ENCODE measurements at regions not wholly inside any gene's neighbourhood (a gene's known extent, or its start where the extent isn't known, plus 50 kb on each side); places are given as distances from the start of the nearest gene placed in this dataset.

DNA sequence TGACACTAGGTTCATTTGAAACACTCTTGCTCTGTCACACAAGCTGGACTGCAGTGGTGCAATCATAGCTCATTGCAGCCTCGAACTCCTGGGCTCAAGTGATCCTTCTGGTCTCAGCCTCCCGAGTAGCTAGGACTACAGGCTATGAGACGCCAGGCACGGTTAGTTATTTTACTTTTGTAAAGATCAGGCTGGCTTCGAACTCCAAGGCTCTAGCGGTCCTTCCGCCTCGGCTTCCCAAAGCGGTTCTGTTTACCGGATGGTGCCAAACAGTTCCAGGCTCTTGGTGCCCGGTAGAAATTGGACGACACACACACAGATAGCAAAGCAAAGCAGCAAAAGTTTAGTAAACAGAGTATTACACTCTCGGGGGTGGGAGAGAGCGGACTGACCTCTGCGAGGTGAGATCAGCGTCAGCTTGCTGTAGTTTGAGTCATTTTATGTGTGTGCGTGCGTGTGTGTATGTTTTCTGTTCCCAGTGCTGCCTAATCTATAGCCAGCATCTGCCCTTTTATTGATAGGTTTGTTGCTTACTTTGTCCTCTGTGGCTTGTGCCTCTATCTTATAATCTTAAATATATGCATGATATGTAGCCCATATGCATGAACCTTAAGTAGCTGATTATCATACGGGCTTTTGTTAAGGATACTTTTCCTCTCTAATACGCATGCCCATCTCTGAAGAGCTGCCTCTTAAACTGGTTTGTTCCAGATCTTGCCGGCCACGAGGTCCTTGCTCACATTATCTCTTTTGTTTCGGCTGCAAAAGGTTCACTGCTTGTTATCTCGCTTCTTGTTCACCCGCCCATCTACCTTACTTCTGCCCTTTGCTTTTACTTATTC is 75.2 kb downstream of the OR2B2 start:
- H3K9me3 Mint-ChIP-seq (ENCODE audit: unreplicated experiment), result no peaks in the 10 kb centered on the region
- ChIA-PET CTCF (interaction anchor here (1.6 to 2.7 kb wide), 2 partner anchors 28 to 57 kb away, joined by 4 to 11 read pairs; a partner anchor contains a TSS), POLR2A (interaction anchor here (0.6 to 9.8 kb wide), 16 partner anchors 12 to 1680 kb away, joined by 3 to 334 read pairs (median 9); a partner anchor contains a TSS)
- H3K36me3 ChIP-seq (ENCODE audit: control insufficient read depth, insufficient read depth, low read length), result no peaks in the 10 kb centered on the region; the same call in 1 of the 2 replicates
- intact Hi-C loops (cut with micrococcal nuclease; ENCODE audit: unreplicated experiment), result loop anchor here (10.0 kb wide), 2 partner anchors 1562 to 1812 kb away; a partner anchor contains a TSS
- peak; percentile 70 to 81 for DNase-seq
- H3K4me3 Mint-ChIP-seq (ENCODE audit: unreplicated experiment), result no peak overlapping the region
- H3K36me3 Mint-ChIP-seq (ENCODE audit: insufficient read depth, unreplicated experiment), result peaks cover 19% of the 10 kb centered on the region
- H3K27ac Mint-ChIP-seq (ENCODE audit: unreplicated experiment), result no peak overlapping the region
- TF ChIP-seq, protein P1, sequence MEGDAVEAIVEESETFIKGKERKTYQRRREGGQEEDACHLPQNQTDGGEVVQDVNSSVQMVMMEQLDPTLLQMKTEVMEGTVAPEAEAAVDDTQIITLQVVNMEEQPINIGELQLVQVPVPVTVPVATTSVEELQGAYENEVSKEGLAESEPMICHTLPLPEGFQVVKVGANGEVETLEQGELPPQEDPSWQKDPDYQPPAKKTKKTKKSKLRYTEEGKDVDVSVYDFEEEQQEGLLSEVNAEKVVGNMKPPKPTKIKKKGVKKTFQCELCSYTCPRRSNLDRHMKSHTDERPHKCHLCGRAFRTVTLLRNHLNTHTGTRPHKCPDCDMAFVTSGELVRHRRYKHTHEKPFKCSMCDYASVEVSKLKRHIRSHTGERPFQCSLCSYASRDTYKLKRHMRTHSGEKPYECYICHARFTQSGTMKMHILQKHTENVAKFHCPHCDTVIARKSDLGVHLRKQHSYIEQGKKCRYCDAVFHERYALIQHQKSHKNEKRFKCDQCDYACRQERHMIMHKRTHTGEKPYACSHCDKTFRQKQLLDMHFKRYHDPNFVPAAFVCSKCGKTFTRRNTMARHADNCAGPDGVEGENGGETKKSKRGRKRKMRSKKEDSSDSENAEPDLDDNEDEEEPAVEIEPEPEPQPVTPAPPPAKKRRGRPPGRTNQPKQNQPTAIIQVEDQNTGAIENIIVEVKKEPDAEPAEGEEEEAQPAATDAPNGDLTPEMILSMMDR (IDR thresholded peaks at IDR 0.05; ENCODE audit: insufficient read depth in 1 of 2, low read depth in 1 of 2, low read length in 1 of 2, severe bottlenecking in 1 of 2, unreplicated experiment in 1 of 2), result no peak
- H3K27me3 Mint-ChIP-seq (ENCODE audit: insufficient read depth, unreplicated experiment), result no peaks in the 10 kb centered on the region
- peak overlapping the region; percentile 77 for H3K4me3 ChIP-seq (ENCODE audit: low read depth, low read length)
- H3K9me3 ChIP-seq, result no peaks in the 10 kb centered on the region
- H3K4me1 Mint-ChIP-seq (ENCODE audit: low read depth, unreplicated experiment), result peaks cover 18% of the 10 kb centered on the region
- peaks cover 14% of the 10 kb centered on the region; the same call in 1 of the 2 replicates for H3K4me1 ChIP-seq
- no peaks in the 10 kb centered on the region for H3K27me3 ChIP-seq (replicated peaks; ENCODE audit: control insufficient read depth, insufficient read depth, low read length)
- BruUV-seq (replicated peaks), result no TSS peak

DNA sequence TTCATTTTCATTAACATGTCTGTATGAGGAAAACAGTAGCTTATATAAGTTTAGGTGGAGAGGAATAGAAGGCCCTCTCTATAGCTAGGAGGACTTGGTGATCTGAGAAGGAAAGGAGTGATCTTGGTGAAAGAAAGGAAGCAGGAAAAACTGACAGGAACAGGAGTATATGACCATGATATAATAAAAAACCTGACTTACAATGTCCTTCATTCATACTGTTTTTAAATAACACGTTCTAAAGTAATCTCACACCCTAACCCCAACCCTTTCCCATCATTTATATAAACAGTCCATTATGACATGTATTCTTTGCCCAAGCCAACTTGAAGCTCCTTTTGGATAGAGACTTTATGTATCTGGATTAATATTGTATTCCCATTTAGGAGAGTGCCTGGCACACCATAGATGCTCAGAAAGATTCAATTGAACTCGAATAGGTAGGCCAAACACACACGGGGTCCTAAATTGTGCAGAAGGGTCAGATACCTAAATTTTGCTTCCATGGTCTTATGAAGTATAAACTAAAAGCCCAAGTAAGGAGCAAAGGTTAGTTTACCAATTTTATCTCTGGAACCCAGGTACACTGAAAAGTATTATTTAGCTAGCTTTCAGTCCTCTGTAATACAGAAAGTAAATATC is 75.9 kb downstream of the OR2B2 start:
- Mint-ChIP-seq H3K4me1 (ENCODE audit: low read depth, unreplicated experiment) (peaks cover 15% of the 10 kb centered on the region), H3K36me3 (ENCODE audit: insufficient read depth, unreplicated experiment) (peaks cover 24% of the 10 kb centered on the region), H3K27ac (ENCODE audit: unreplicated experiment) (no peak overlapping the region), H3K4me3 (ENCODE audit: unreplicated experiment) (no peak overlapping the region), H3K9me3 (ENCODE audit: unreplicated experiment) (no peaks in the 10 kb centered on the region), H3K27me3 (ENCODE audit: insufficient read depth, unreplicated experiment) (peaks cover 3% of the 10 kb centered on the region)
- H3K4me3 ChIP-seq (ENCODE audit: low read depth, low read length), result peak overlapping the region; percentile 77
- H3K27me3 ChIP-seq (replicated peaks; ENCODE audit: control insufficient read depth, insufficient read depth, low read length), result no peaks in the 10 kb centered on the region
- POLR2A ChIA-PET, result interaction anchor here (0.5 to 9.8 kb wide), 10 partner anchors 11 to 1679 kb away, joined by 4 to 334 read pairs (median 10); a partner anchor contains a TSS
- CTCF ChIA-PET, result interaction anchor here (0.6 to 2.7 kb wide), 2 partner anchors 8 to 57 kb away, joined by 3 to 11 read pairs; a partner anchor contains a TSS
- no peak for DNase-seq
- BruUV-seq (replicated peaks), result no TSS peak
- intact Hi-C loops (cut with micrococcal nuclease; ENCODE audit: unreplicated experiment), result loop anchor here (10.0 kb wide), 2 partner anchors 1561 to 1811 kb away; a partner anchor contains a TSS
- no peaks in the 10 kb centered on the region for H3K36me3 ChIP-seq (ENCODE audit: control insufficient read depth, insufficient read depth, low read length)
- no peaks in the 10 kb centered on the region for H3K9me3 ChIP-seq
- peaks cover 14% of the 10 kb centered on the region; the same call in 1 of the 2 replicates for H3K4me1 ChIP-seq
- TF ChIP-seq, protein P1 (IDR thresholded peaks at IDR 0.05; ENCODE audit: insufficient read depth in 1 of 2, low read depth in 1 of 2, low read length in 1 of 2, severe bottlenecking in 1 of 2, unreplicated experiment in 1 of 2), result no peak

DNA sequence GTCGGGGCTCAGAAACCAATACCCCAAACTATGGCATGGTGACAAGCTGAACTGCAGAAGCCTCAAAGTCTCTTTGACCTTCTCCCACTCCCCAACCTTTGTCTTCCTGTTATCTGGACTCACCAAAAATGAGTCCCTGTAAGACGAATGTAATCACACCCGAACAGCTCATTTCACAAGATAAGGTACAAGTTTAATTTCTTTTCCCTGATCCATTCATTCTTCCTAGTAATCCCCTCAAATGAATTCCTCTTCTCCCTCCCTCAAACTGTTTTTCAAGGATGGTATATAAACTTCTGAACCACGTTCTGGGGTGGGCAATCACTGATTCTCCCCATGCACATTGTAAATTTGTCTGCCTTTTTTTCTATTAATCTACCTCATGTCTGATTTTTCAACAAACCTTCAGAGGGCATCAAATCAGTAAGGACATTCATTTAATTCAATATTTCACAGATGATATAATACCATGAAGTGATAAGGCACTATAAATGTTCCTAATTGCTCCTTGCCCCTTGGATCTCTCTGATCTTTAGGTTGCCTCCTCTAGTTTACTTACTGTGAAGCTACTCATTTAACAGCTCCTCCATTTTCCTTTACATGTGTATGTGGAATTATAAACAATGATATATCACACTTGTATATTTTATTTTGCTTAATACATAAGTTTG is 77.2 kb downstream of the OR2B2 start:
- Mint-ChIP-seq H3K9me3 (ENCODE audit: unreplicated experiment) (no peaks in the 10 kb centered on the region), H3K36me3 (ENCODE audit: insufficient read depth, unreplicated experiment) (peaks cover 36% of the 10 kb centered on the region), H3K27ac (ENCODE audit: unreplicated experiment) (peak overlapping the region; percentile 48), H3K4me3 (ENCODE audit: unreplicated experiment) (peak overlapping the region; percentile 4), H3K27me3 (ENCODE audit: insufficient read depth, unreplicated experiment) (peaks cover 3% of the 10 kb centered on the region), H3K4me1 (ENCODE audit: low read depth, unreplicated experiment) (peaks cover 15% of the 10 kb centered on the region)
- H3K9me3 ChIP-seq, result no peaks in the 10 kb centered on the region
- TF ChIP-seq, protein P1 (IDR thresholded peaks at IDR 0.05; ENCODE audit: insufficient read depth in 1 of 2, low read depth in 1 of 2, low read length in 1 of 2, severe bottlenecking in 1 of 2, unreplicated experiment in 1 of 2), result no peak
- no peaks in the 10 kb centered on the region for H3K27me3 ChIP-seq (replicated peaks; ENCODE audit: control insufficient read depth, insufficient read depth, low read length)
- CTCF ChIA-PET, result no interaction called here
- POLR2A ChIA-PET, result interaction anchor here (3.7 to 9.8 kb wide), 3 partner anchors 27 to 59 kb away, joined by 74 to 334 read pairs (median 325); a partner anchor contains a TSS
- H3K4me3 ChIP-seq (ENCODE audit: low read depth, low read length), result no peak overlapping the region
- H3K36me3 ChIP-seq (ENCODE audit: control insufficient read depth, insufficient read depth, low read length), result no peaks in the 10 kb centered on the region
- DNase-seq, result no peak
- no TSS peak for BruUV-seq (replicated peaks)
- intact Hi-C loops (cut with micrococcal nuclease; ENCODE audit: unreplicated experiment), result loop anchor here (10.0 kb wide), 2 partner anchors 1560 to 1810 kb away; a partner anchor contains a TSS
- H3K4me1 ChIP-seq, result peaks cover 14% of the 10 kb centered on the region; the same call in 1 of the 2 replicates
